ENCODE measurements at regions not wholly inside any gene's neighbourhood (a gene's known extent, or its start where the extent isn't known, plus 50 kb on each side); places are given as distances from the start of the nearest gene placed in this dataset.

GRCh38 chr10:29922226-29922625 lies 137.2 kb downstream of the JCAD start:
- TF ChIP-seq POLR2A (IDR thresholded peaks at IDR 0.05) (no peak), CTCF (IDR thresholded peaks at IDR 0.05) (no peak), EP300 (IDR thresholded peaks at IDR 0.05) (no peak), POLR2AphosphoS5 (IDR thresholded peaks at IDR 0.05) (no peak)
